ENCODE measurements at regions not wholly inside any gene's neighbourhood (a gene's known extent, or its start where the extent isn't known, plus 50 kb on each side); places are given as distances from the start of the nearest gene placed in this dataset.

- Histone ChIP-seq H3K27me3 (no peaks in the 10 kb centered on the region), H3K9me3 (no peaks in the 10 kb centered on the region), H3K4me3 (no peak overlapping the region), H3K36me3 (no peaks in the 10 kb centered on the region), H3K4me1 (no peaks in the 10 kb centered on the region), H3K27ac (no peak overlapping the region)
- intact Hi-C loops (cut with DNase I; ENCODE audit: low total_unique reads): no loop called here
- no peak for DNase-seq
- TF ChIP-seq CTCF (IDR thresholded peaks at IDR 0.05): no peak
These were observed 803.7 kb upstream of the ARRDC4 start for GRCh38 chr15:97156739-97157265.

- no peak overlapping the region for H3K4me3 ChIP-seq
- H3K4me1 ChIP-seq: no peaks in the 10 kb centered on the region
- no peaks in the 10 kb centered on the region for H3K9me3 ChIP-seq
- DNase-seq: no peak
- intact Hi-C loops (cut with DNase I; ENCODE audit: low total_unique reads): no loop called here
- TF ChIP-seq CTCF (IDR thresholded peaks at IDR 0.05): no peak
- H3K36me3 ChIP-seq: no peaks in the 10 kb centered on the region
- no peak overlapping the region for H3K27ac ChIP-seq
- H3K27me3 ChIP-seq: peaks cover 0 to 2% of the 10 kb centered on the region in 2 donors
These were observed 797.6 kb upstream of the ARRDC4 start for GRCh38 chr15:97162805-97163495.

GRCh38 chr15:97165205-97165604, 795.3 kb upstream of the ARRDC4 start:
- DNase-seq: no peak
- no peak for TF ChIP-seq CTCF (IDR thresholded peaks at IDR 0.05)
- no peaks in the 10 kb centered on the region for H3K4me1 ChIP-seq

GRCh38 chr15:97168704-97169475, 791.6 kb upstream of the ARRDC4 start:
- Histone ChIP-seq H3K4me1 (no peaks in the 10 kb centered on the region), H3K27ac (no peak overlapping the region), H3K9me3 (no peaks in the 10 kb centered on the region), H3K36me3 (no peaks in the 10 kb centered on the region), H3K4me3 (no peak overlapping the region), H3K27me3 (peaks cover 0 to 2% of the 10 kb centered on the region in 2 donors)
- no peak for TF ChIP-seq CTCF (IDR thresholded peaks at IDR 0.05)
- intact Hi-C loops (cut with DNase I; ENCODE audit: low total_unique reads): no loop called here
- no peak for DNase-seq

More at GRCh38 chr15:97165205-97165604, 795.3 kb upstream of the ARRDC4 start:
- H3K27me3 ChIP-seq: peaks cover 0 to 2% of the 10 kb centered on the region in 2 donors
- H3K36me3 ChIP-seq: no peaks in the 10 kb centered on the region
- intact Hi-C loops (cut with DNase I; ENCODE audit: low total_unique reads): no loop called here
- H3K27ac ChIP-seq: no peak overlapping the region
- no peaks in the 10 kb centered on the region for H3K9me3 ChIP-seq
- no peak overlapping the region for H3K4me3 ChIP-seq

GRCh38 chr15:97171556-97171955, 788.9 kb upstream of the ARRDC4 start:
- intact Hi-C loops (cut with DNase I; ENCODE audit: low total_unique reads): no loop called here
- no peak for TF ChIP-seq CTCF (IDR thresholded peaks at IDR 0.05)
- Histone ChIP-seq H3K36me3 (no peaks in the 10 kb centered on the region), H3K4me3 (no peak overlapping the region), H3K27ac (no peak overlapping the region), H3K9me3 (no peaks in the 10 kb centered on the region), H3K4me1 (no peaks in the 10 kb centered on the region), H3K27me3 (no peaks in the 10 kb centered on the region)
- no peak for DNase-seq

All from tibial artery (tissue), 4 donors.